HG02884 (cell line): ENCODE measurements at regions not wholly inside any gene's neighbourhood (a gene's known extent, or its start where the extent isn't known, plus 50 kb on each side); places are given as distances from the start of the nearest gene placed in this dataset.

ENCODE experiments used
- ATAC-seq: cut with Tn5 transposase; IDR thresholded peaks from one replicate; pipeline ENCODE4 v1.9.1; 2021; ENCODE audit warnings: mild to moderate bottlenecking, moderate library complexity; ENCODE audit not compliant: unreplicated experiment

DNA sequence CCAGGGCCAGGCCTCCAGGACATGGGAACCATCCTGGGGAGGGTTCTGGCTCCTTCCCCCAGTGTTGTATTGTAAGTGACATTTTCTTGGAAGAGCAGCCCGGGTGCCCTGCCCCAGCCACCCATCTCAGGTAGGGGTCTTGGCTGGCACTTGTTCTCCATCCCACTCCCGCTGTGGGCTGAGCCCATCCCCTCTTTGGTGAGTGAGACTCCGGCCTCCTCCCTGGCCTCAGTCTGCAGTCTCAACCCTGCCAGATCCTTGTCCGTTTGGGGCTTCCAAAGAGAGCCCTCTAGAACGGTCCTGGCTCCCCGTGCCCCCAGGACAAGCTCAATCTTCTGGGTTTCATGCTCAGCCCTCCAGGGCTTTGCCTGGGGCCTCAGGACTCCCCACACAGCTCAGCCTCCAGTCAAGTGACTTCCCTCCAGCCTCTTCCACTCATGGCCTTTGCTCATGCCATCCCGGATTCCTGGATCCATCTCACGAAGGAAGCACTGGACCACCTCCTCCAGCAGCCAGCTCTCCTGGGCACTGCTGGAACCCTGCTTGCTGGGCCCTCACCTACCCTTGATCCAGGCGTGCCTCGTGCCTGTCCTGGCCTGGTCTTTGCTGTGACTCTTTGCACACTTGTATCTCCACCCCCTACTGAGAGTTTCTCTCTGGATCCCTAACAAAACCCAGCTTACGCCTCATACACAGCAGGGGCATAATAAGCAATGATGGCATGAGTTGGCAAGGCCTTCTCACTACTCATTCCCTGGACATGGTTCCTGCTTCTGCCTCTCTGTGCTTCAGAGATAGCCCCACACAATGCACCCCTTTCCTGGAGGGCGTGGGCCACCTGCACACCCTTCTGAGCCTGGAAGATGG lies 297.4 kb upstream of the RTL1 start:
- no peak for ATAC-seq

DNA sequence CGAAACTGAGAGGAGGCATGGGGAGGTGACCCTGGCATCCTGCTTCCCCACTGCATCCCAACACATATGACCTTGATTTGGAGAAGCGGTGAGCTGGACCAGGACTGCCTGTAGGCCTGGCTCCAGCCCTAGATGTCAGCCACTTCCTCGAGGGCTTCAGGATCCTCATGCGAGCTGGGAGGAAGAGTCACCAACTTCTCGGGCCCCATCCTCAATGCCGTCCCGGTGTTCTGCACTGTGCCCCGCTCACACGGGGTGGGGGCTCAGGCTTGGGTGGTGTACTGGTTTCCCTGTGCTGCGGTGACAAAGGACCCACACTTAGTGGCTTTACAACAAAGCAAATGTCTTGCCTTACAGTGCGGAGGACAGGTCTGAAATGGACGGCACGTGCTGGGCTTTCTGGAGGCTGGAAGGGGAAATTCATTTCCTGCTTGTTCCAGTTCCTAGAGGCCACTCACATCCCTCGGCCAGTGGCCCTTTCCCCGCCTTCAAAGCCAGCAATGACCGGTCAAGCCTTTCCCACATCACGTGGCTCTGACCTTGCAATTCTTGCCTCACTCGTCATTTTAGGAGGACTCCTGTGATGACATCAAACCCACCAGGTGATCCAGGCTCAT lies 298.1 kb upstream of the RTL1 start:
- ATAC-seq = no peak

DNA sequence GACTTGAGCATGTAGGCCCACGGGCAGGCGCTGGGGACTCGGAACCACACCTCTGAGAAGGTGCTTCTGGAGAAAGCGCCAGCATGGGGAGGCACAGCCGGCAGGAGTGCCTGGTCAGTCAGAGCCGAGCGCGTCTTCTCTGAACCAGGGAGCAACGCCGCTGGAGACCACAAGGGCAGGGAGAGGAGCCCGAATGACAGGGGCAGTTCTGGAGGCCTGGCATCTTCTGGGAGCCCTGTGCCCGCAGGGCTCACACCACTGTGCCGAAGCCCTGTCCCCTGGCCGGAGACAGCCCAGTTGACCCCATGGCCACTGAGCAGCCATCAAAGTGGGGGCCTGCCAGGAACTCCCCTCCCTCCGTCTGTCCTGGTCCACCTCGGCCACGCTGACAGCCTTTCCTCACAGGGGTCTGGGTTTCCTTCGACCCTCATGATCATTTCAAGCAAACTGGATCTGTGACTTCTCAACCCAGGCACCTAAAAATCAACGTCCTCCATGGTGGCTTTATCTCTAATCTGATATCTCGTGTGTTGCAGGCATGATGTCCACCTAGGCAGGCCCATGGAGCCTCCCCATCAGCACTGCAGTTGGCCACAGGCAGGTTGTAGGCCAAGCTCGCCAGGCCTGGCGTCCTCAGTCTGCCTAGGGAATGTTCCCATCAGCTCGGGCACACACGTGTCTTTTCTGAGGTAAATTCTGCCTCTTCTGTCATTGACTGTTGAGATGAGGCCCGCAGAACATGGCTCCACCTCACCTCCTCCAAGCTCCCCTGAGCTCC lies 299.3 kb upstream of the RTL1 start:
- ATAC-seq = no peak

- ATAC-seq = no peak
Measured at GRCh38 chr14:101206556-101206955, 303.0 kb upstream of the RTL1 start.

DNA sequence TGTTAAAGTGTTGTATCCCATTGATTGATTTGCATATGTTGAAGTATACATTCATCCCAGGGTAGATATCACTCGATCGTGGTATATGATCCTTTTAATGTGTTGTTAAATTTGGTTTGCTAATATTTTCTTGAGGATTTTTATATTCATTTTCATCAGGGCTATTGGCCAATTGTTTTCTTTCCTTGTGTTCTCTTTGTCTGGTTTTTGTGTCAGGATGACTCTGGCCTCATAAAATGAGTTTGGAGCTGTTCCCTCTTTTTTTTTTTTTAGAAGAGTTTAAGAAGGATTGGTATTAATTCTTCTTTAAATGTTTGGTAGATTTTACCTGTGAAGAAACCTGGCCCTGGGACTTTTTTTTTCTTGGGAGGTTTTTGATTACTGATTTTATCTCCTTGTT lies 303.5 kb upstream of the RTL1 start:
- no peak for ATAC-seq

DNA sequence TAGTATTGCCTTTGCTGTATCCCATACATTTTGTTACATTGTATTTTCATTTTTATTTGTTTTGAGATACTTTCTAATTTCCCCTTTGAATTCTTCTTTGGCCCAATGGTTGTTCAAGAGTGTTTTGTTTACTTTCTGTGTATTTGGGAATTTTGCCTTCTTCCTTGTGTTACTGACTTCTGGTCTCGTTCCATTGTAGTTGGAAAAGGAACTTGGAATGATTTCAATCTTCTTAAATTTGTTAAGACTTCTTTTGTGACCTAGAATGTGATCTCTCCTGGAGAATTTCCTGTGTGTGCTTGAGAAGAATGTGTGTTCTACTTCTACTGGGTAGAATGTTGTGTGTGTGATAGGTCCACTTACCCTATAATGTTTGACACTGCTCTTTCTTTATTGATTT lies 304.4 kb upstream of the RTL1 start:
- ATAC-seq = no peak

DNA sequence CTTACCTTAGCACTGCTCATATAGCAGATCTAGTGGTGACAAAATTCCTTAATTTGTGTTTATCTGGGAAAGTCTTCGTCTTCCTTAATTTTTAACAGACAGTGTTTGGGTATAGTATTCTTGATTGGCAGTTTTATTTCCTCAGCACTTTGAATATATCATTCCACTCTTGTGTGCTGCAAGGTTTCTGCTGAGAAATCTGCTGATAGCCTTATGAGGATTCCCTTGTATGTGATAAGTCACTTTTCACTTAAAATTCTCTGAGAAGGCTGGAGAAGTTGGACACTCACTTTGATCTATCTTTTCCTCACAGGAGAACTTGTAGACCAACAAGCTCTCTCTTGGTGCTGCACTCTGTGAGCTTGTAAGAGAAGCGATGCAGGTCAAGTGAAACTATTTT lies 306.1 kb upstream of the RTL1 start:
- ATAC-seq = no peak

DNA sequence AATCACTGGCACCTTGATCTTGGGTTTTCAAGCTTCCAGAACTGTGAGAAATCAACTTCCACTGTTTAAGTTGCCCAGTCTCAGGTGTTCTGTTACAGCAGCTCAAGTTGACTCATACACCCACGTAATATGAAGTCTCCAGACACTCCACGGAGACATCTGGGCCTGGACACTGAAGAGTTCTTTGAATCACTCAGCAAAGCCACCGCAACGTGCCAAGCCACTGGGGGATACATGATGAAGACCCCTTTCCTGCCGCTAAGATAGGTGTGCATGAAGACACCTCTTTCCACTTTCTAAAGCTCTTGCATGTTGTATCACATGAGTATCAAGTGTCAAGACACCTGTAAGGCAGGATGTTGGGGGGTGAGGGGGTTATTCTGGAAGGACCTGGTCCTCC lies 311.7 kb upstream of the RTL1 start:
- ATAC-seq = no peak

DNA sequence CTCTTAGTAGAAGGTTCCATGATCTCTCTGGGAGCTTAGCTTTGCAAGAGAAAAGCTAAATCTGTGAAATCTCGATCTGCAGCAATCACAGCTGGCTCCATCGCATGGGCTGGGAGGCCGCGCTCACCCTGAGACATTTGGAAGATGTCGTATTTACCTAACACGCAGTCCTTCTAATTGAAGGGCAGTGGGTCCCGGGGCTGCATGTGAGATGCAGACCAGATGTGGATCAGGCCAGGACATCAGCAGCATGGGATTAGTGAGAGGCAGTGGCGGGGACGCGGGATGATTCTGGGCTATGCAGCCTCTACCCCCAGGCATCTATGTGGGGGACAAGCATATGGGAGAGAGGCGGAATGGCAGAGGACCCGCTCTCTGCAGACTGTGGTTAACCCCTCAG lies 312.4 kb upstream of the RTL1 start:
- ATAC-seq = no peak

DNA sequence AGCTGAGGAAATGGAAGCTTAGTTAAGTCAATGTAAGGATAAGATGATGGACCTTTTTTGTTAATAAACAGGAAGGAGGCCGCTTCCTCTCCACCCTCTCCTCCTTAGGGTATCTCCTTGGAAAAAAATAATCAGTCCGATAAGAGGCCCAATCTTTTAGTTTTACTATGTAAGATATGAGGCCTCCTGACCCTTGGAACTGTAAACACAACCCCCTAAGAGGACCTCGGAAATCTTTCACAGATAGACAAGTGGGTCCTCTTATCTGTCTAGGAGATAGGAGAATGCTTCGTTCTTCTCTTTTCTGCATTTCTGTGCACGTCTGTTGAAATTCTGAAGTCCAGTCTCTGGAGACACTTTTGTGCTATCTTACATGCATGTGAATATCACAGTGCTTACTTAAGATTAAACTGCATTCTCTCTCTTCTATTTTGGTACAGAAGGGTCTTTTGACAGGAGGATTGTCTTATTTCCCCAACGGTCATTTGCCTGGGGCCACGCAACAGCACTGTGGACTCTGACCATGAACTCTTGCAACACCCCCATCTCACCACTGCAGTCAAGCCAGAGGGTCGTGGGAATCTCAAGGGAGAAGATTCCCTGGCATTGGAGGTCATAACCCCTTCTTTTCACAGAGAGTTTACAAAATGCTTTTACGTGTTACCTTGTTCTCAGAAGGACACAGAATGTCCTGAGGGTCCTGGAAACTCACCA lies 313.0 kb upstream of the RTL1 start:
- ATAC-seq = no peak

DNA sequence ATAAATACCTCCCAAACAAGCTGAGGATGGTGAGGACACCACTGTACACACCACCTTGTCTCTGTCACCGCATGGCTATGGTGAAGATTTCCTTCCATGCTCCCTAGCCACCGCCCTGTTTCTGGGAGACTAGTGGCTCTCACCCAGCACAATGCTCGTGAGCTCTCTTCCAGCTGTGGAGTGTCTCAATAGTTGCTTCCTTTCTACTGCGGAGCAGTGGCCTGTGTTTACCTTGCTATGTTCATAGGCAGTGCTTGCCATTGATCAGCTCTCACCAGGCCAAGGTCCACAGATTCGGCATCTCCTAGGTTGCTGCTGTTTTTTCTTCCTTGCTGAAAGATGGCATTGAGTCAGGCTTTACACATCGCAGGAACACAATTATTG lies 313.6 kb upstream of the RTL1 start:
- no peak for ATAC-seq

DNA sequence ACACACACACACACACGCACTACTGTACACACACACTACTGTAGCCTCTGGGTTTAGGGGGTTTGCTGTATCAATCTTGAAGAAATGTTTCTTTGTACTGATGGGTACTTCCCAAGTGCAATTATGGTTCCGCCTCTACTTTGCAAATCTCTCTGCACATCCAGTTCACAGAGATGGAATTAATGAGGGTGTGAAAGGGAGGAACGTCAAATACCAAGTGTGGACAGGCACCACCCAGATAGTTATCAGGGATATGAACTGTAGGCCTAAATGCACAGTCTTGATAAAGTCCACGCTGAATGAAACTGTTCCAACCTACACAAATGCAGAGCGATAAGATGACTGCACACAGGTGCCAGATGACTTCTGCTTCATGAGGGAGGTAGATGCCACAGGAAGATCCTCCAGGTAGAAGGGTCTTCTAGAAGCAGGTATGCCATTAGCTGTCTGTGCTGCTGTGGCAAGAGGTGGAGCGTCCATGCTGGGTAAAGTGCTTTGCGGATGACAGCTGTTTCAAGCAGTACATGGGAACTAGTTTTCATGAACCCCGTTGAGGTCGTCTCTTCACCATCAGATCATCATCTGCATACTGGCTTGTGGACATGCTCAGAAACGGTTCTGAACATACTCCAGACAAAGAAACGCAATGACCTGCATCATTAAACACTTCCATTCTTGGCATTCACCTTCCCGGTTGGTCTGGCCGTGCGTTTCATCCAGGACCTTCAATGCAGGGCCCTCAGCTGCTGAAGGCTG lies 314.3 kb upstream of the RTL1 start:
- no peak for ATAC-seq

GRCh38 chr14:101219896-101220703 lies 316.6 kb upstream of the RTL1 start:
- ATAC-seq = no peak

DNA sequence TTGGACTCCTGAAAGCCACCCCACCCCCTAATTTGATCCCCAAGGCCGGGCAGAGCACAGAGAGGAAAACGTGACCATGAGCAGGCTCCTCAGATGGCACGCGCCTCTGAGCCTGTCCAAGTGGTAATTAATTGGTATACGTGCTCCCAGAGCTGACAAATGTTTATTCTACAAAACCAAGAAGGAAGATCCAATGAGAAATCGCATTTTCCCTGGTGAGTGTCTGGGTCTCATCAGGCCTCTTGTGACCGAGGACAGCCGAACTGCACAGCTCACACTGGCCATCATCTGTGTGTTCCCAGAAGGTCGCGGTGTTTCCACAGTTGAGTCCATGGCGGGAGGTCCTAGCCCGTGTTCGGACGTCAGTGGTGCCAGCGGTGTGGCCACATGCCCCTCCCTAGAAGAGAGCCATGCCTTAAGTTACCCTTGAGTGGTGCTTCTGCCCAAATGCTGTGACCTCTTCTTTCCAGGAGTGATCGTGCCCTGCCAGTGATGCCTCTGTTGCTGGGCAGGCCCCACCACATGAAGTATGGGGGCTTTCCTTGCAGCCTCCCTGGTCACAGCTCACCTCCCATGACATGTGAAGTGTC lies 317.5 kb upstream of the RTL1 start:
- ATAC-seq = no peak

DNA sequence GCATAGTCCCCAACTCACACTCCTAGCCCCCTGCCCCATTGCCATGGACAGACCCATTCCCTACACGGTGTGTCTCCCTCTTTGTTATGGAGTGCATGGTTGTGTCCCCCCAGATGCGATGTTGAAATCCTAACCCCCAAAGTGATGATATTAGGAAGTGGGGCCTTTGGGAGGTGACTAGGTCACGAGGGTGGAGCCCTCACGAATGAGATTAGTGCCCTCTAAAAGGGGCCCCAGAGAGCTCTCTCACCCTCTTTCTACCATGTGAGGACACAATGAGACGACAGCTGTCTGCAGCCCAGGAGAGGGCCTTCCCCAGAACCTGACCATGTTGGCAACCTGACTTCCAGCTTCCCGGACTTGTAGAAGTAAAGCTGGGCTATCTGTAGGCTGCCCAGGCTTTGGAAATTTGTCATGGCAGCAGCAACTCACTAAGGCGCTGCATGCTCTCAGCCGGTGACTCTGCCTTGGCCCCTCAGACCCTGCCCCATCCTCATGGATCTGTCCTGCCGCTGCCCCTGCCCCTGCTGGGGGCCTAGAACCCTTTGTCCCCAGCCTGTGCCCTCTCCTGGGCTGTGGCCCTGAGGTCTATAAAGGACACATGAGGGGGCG lies 318.1 kb upstream of the RTL1 start:
- no peak for ATAC-seq

DNA sequence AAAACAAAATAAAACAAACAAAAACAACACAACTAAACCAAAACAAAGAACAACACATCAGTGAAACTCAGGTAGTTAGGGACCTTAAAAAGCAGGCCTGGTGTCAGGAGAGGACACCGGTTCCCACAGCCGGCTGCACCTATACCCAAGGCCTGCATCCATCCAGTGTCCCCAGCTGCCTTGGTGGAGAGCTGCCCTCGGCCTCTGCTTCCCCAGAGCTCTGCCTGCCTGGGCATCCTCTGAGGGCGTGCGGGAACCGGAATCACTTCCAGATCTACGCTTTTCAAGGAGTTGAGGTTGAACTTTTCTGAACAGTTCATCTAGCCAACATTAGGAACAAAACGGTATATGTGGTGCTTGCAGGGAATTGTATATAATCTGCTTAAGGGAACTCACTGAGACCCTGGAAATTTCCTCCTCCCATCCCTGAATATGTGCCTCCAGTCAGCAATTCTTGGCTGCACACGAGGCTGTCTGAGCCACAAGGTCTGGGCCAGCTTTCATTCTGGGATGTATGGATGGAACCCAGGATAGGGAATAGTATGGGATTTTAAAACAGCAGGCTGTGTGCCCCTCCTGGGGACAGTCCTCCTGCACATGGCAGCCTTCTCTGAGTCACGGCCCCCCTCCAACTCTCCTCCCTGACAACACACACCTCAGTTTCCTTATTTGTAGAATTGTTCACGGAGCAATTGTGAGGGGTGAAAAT lies 319.0 kb upstream of the RTL1 start:
- ATAC-seq = no peak

GRCh38 chr14:101223127-101223526 lies 319.6 kb upstream of the RTL1 start:
- no peak for ATAC-seq

DNA sequence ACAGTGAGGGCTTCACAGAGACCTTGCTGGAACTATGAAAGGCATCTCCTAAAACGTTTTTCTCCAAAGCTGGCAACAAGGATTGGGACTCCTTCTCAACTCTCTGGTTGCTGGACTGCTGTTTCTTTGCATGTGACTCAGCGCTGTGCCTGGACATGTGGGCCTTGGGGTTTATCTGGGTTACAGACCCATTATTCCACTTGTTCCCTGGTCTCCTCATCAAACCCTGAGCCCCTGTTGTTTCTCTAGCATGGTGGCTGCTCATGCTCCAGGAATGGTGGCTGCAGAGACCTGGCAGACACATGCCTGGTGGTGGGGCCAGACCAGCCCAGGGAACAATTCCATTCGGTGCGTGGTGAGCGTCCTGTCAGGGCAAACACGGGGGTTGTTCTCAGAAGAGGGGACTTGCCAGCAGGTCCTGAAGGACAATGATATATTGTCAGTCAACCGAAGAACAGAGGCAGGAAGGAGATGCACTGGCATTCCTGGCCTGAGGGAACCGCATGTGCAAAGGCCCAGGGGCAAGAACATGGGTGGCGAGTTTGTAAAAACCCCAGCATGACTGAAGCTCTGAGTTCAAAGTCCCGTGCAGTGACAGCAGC lies 320.1 kb upstream of the RTL1 start:
- ATAC-seq = no peak
